CD1c-positive myeloid dendritic cell (primary cell): ENCODE measurements at regions not wholly inside any gene's neighbourhood (a gene's known extent, or its start where the extent isn't known, plus 50 kb on each side); places are given as distances from the start of the nearest gene placed in this dataset.

Experiments used
- DNase-seq: peaks from one replicate; pipeline ENCODE4 v3.0.0-alpha.2; 2016; ENCODE audit errors: extremely low spot score

DNA sequence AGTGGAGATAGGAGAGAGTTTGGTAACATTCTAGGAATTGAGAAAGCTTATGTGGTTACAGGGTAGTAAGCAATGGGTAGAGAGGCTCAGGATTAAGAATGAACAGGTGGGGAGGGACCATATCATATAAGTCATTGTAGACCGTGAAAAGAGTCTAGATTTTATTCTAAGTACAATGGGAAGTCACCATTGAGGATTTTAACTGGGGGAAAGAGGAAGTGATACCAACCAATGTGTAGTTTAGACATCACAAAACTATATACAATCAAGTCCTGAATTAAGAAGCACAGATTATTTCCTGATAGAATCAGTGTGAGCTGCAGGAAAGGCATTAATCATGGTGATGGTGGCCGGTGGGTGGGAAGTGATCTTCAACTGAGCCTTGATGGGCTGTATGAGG lies 178.3 kb upstream of the ZIC3 start:
- no peak for DNase-seq

DNA sequence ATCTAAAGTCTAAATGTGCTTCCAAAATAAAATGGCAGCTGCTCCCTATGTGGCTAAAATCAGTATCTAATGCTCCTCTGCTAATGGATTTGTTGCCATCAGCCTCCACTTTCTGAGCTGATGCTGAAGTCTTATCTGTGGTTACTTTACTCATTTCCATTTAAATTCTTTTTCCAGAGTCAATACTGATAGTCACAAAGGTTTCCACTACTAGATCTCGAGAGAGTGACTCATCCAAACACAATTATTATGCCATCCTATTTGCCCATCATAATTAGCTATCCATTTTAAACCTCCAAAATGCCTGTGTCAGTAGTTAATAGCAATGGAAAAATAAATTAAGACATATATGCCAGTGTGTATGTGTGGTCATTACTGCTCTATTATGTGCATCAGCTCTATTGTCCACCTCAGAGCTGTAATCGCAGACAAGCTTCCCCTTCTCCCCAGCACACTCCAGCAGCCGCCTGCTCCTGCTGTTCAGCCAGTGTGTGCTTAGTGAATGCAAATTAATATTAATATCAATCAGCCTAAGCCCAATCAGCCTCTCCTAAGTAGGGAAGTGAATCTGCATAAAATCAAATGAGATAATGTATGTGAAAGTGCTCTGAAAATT lies 199.8 kb upstream of the ZIC3 start:
- no peak for DNase-seq

DNA sequence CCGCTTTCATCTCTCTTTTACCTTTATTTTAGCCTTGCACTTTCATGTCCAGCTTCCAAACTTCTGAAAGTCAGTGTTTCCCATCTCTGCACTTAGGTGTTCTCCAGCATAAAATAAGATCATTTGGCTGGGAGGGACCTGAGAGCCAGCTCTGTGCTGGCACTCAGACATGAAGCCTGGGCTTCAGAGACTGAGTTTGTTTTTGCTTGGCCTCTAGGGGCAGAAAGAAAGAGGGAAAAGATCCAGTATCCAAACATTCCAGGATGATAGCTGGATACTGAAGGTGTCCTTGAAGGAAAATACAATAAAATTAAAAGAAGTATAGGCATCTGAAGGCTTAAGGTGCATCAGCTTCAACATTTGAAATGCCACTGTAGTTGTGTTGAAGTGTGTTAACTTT lies 202.4 kb upstream of the ZIC3 start:
- DNase-seq = no peak

- no peak for DNase-seq
Measured at GRCh38 chrX:137362583-137362982, 203.3 kb upstream of the ZIC3 start.

GRCh38 chrX:137354851-137355250 lies 211.1 kb upstream of the ZIC3 start:
- no peak for DNase-seq

GRCh38 chrX:137353404-137353803 lies 212.5 kb upstream of the ZIC3 start:
- DNase-seq = no peak

GRCh38 chrX:137352101-137352660 lies 213.7 kb upstream of the ZIC3 start:
- no peak for DNase-seq

DNA sequence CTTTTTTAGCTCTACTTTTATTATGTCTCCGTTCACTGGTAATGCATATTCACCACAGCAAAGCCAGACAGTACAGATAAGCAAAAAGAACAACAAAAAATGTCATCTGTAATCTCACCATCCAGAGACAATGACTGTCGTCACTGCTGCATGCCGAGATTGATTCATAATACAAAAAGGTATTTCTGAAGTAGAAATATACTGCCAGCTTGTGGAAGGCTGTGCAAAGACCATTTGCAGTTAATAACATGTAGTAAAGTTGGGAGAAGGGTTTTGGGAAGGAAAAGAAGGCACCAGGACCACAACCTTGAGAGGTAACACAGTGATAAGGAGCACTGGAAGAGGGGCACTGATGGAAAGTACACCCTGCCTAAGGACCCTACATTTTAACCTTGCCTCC lies 223.0 kb upstream of the ZIC3 start:
- DNase-seq = no peak

DNA sequence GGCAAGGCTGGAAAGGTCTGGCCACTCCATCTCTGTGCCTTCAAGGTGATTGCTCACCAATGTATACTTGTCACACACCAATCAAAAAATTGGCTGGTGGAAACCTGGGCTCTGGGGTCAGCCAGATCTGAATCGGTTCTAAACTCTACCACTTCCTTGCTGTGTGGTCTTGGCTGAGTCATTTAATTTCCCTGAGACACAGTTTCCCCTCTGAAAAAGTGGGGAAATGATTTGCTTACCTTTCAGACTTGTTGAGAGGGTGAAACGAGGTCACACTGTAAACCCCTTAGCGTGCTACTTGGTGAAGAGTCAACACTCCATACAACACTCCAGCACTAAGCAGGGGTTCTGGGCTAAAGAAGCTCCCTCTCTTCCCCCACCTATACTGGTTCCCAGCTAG lies 252.3 kb upstream of the ZIC3 start:
- no peak for DNase-seq

- DNase-seq = no peak
Measured at GRCh38 chrX:137305404-137305803, 260.5 kb upstream of the ZIC3 start.

DNA sequence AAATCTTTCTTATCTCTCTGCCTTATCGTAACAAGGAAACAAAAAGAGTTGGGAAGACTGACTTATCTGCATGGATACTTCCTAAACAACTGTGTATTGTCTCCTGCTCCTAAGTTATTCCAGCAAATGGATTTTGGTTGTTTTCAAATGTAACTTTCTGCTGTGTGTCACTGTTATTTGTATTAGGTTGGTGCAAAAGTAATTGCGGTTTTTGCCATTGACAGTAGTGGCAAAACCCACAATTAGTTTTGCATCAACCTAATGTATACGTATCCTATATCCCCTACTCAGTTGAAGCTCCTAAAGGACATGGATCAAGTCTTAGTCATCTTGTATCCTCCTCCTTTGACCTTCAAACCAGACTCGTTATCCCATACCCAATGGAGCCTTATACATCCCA lies 263.4 kb upstream of the GPR101 start:
- no peak for DNase-seq

DNA sequence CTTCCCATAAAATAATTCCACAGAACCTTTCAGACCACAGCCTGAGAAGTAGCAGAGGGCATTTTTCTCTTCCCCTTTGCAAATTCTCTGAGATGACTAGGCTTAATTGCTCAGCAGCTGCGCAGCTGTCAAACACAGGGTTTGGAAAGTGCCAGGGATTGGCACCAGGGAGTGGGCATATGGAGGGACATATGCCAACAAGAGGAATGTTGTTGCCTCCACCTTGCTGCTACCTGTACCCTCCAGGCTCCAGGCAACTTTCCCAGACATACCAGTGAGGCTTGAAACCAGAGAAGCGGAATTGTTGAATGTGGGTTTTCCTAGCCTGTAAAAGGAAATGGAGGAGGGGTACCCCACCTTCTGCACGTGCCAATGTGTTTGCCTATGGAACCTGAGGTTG lies 256.2 kb upstream of the GPR101 start:
- no peak for DNase-seq

- no peak for DNase-seq
Measured at GRCh38 chrX:137287191-137287590, 253.4 kb upstream of the GPR101 start.

DNA sequence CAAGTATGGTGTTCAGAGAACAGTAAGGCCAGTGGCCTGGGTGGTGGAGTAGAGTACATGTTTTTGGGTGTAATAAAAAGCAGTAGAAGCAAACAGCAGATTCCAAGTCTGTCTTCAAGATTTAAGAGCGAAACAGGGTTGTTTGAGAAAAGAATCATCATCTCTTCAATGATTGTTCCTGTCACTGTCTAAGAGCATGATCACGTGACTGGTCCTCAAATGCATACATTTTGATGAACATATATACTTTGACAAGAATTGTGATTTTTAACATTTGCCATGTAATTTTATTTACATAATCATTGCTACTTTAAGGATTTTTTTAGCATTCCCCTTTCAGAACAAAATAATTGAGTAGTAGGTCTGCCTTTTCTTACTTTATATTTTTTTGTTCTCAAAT lies 252.6 kb upstream of the GPR101 start:
- DNase-seq = no peak

GRCh38 chrX:137278825-137279224 lies 245.0 kb upstream of the GPR101 start:
- DNase-seq = no peak

- DNase-seq = no peak
Measured at GRCh38 chrX:137263374-137263773, 229.6 kb upstream of the GPR101 start.

DNA sequence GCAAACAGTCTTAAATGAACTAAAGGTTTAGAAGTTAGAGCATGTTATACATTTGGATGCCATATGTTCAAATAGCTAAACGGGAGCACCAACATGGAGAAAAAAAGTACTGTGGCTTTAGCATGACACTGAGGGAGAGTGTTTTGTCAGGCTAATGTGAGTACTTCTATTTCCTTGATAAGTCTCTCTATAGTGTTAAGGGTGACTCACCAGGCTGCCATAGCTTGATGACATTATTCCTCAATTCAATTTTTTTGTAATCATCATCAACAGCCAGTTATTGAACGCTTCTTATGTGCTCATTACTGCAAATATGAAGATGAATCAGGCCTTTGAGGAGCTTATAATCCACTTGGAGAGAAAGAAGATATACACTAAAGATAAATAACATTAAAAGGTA lies 211.4 kb upstream of the GPR101 start:
- no peak for DNase-seq

- no peak for DNase-seq
Measured at GRCh38 chrX:137236837-137237236, 203.0 kb upstream of the GPR101 start.

GRCh38 chrX:137234651-137235402 lies 201.0 kb upstream of the GPR101 start:
- no peak for DNase-seq

GRCh38 chrX:137233478-137233877 lies 199.7 kb upstream of the GPR101 start:
- no peak for DNase-seq

DNA sequence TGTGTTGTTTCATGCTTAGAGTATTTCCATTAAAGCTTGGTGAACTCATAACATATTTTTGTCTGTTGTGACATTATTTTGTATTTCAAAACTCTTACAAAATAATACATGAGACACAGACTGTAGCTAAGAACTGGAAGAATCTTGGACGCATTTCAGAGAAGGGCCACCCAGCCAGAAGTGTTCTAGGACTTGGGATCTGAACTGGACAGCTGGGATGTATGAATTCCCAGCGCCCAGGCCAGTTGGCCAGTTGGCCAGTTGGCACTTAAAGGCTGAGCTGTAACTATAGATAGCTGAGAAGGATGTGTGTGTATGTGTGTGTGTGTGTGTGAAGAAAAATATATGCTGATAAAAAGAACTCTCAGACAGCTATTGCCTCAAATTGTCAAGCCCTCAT lies 193.4 kb upstream of the GPR101 start:
- DNase-seq = no peak

DNA sequence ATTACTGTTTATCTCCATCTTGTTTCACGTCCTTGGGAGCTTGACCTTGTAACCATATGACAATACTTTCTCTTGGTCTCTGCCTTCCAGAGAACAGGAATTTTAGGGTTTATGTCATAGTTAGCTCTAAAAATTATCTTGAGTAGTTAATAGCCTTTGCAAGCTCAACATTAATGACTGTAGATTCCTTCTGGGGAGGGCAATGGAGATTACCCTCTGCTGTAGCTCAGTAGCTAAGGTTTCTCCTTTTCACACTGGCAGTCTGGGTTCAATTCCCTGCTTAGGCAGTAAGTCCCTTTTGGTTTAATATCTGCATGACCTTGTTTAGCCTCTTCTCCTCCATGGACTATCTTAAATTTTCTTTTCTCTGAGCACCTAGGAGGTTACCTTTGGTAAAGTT lies 181.7 kb upstream of the GPR101 start:
- no peak for DNase-seq

DNA sequence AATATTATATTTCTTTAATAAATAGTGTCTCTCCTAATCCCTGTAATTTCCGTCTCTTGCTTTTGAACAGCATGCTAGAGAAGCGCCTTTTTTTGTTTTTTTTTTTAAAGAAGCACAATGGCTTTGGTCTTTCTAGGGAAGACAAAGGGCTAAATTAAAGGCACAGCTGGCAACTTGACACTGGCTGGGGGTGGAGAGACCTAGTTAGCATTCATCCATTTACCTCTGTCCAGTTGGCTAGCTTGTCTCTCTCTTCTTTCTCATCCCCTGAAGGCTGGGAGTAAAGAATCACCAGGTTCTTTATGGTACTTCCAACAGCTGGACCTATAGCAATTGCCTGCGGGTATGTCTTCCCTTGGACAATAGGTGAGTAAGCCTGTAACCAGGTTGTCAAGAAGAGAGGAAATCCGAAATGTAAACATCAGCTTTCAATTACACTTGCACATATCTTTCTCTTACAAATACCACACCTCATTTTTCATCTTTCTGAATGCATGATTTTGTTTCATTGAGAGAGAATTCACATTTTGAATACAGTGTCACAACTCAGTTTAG lies 178.4 kb upstream of the GPR101 start:
- DNase-seq = no peak
